Endothelial cell of umbilical vein (primary cell): ENCODE measurements at regions not wholly inside any gene's neighbourhood (a gene's known extent, or its start where the extent isn't known, plus 50 kb on each side); places are given as distances from the start of the nearest gene placed in this dataset.

Experiments used
- BruUV-seq: library from RNA; stranded (reverse); fragments of 400-500 nt; replicated peaks from 2 replicates; lab custom pipeline; 2021; lab: Mats Ljungman, UMichigan
- CTCF ChIA-PET: fragments of 300-600, 350-600 bp; sonication (Branson Sonifier 250); formaldehyde crosslinking; loops from one replicate; lab custom pipeline; 2021; ENCODE audit warnings: antibody characterized with exemption, inconsistent platforms; lab: Charles Lee
- POLR2A ChIA-PET: fragments of 300-600, 350-600 bp; sonication (Branson Sonifier 250); formaldehyde crosslinking; loops from one replicate; lab custom pipeline; 2021; ENCODE audit warnings: antibody characterized with exemption, inconsistent platforms; lab: Charles Lee
- DNase-seq: peaks from one replicate; pipeline ENCODE4 v3.0.0-alpha.2; 2011; ENCODE audit warnings: low read depth, low spot score
- FAIRE-seq: peaks from 2 replicates; lab custom pipeline; 2011; peaks lifted over from hg19 to GRCh38; lab: Jason Lieb, UNC
- H2AFZ ChIP-seq: 2 replicates; pipeline ENCODE4 v1.6.0; 2012; ENCODE audit warnings: low read depth, low read length, control low read depth, inconsistent platforms
- H3K27ac ChIP-seq: 2 replicates; pipeline ENCODE4 v1.5.1; 2011; ENCODE audit warnings: low read depth, mild to moderate bottlenecking, control low read depth, low read length, moderate library complexity; ENCODE audit not compliant: insufficient read depth
- H3K27me3 ChIP-seq, 2 experiments: 2 replicates each; pipeline versions ENCODE4 v1.6.0 to v1.6.1; 2011; ENCODE audit warnings: low read length in 2 of 2, mixed read lengths in 1 of 2; ENCODE audit not compliant: control insufficient read depth in 2 of 2, insufficient read depth in 2 of 2
- H3K36me3 ChIP-seq, 2 experiments: 2 replicates in 1 of 2; 3 replicates in 1 of 2; pipeline ENCODE4 v1.5.1; 2011; ENCODE audit warnings: low read length in 2 of 2, mild to moderate bottlenecking in 1 of 2, moderate library complexity in 1 of 2; ENCODE audit not compliant: control insufficient read depth in 2 of 2, insufficient read depth in 2 of 2; ENCODE audit errors: extremely low read depth in 1 of 2
- H3K4me1 ChIP-seq: 3 replicates; pipeline ENCODE4 v1.5.1; 2011; ENCODE audit warnings: mild to moderate bottlenecking, low read length; ENCODE audit not compliant: control insufficient read depth, insufficient read depth; ENCODE audit errors: extremely low read depth
- H3K4me2 ChIP-seq: 2 replicates; pipeline ENCODE4 v1.6.1; 2011; ENCODE audit warnings: low read length, control low read depth, mixed read lengths; ENCODE audit not compliant: insufficient read depth
- H3K4me3 ChIP-seq, 3 experiments: fragments of 200-600 bp in 1 of 3; sonication (generic), shearing (Covaris generic) in 1 of 3; replicated peaks in 1 of 3; 2 replicates each; pipeline ENCODE4 v1.5.1; 2011 to 2016; ENCODE audit warnings: control low read depth in 3 of 3, low read length in 3 of 3, mild to moderate bottlenecking in 2 of 3, inconsistent platforms in 1 of 3, low read depth in 1 of 3, moderate library complexity in 1 of 3; ENCODE audit not compliant: insufficient read depth in 1 of 3
- H3K79me2 ChIP-seq: 2 replicates; pipeline ENCODE4 v1.6.0; 2012; ENCODE audit warnings: low read length, inconsistent platforms; ENCODE audit not compliant: control insufficient read depth, insufficient read depth
- H3K9ac ChIP-seq: replicated peaks from 2 replicates; pipeline ENCODE3; 2011; ENCODE audit warnings: low read length, control low read depth; ENCODE audit not compliant: insufficient read depth; ENCODE audit errors: extremely low read depth
- H3K9me1 ChIP-seq: replicated peaks from 3 replicates; pipeline ENCODE4 v1.6.0; 2011; ENCODE audit warnings: mild to moderate bottlenecking, low read length; ENCODE audit not compliant: control insufficient read depth, insufficient read depth; ENCODE audit errors: extremely low read depth
- H3K9me3 ChIP-seq: replicated peaks from 2 replicates; pipeline ENCODE4 v1.5.1; 2012; ENCODE audit warnings: low read length, inconsistent platforms; ENCODE audit not compliant: control insufficient read depth, insufficient read depth
- H4K20me1 ChIP-seq: replicated peaks from 2 replicates; pipeline ENCODE3; 2011; ENCODE audit warnings: mild to moderate bottlenecking, low read length; ENCODE audit not compliant: control insufficient read depth, insufficient read depth; ENCODE audit errors: extremely low read depth
- CTCF ChIP-seq, 2 donors: IDR thresholded peaks; 1 replicate in 1 of 2; 2 replicates in 1 of 2; pipeline ENCODE4 v1.5.1; 2011; ENCODE audit warnings: low read length in 2 of 2, mild to moderate bottlenecking in 2 of 2, moderate library complexity in 2 of 2, control low read depth in 1 of 2, inconsistent platforms in 1 of 2, low read depth in 1 of 2; ENCODE audit not compliant: insufficient read depth in 1 of 2; ENCODE audit errors: extremely low read depth in 1 of 2
- FOS ChIP-seq: IDR thresholded peaks from 2 replicates; pipeline ENCODE4 v1.6.1; 2011; ENCODE audit warnings: mild to moderate bottlenecking, low read length, moderate library complexity, borderline replicate concordance; ENCODE audit not compliant: insufficient read depth
- GATA2 ChIP-seq: IDR thresholded peaks from 2 replicates; pipeline ENCODE4 v1.7.0; 2011; ENCODE audit warnings: low read depth, mild to moderate bottlenecking, moderate library complexity, mixed read lengths, low read length; ENCODE audit not compliant: insufficient read length, insufficient read depth
- JUN ChIP-seq: IDR thresholded peaks from 2 replicates; pipeline ENCODE4 v1.6.1; 2011; ENCODE audit warnings: borderline replicate concordance, low read depth; ENCODE audit not compliant: insufficient read length, insufficient read depth
- POLR2AphosphoS5 ChIP-seq: IDR thresholded peaks from 2 replicates; pipeline ENCODE4 v1.6.1; 2012; ENCODE audit warnings: low read depth, mild to moderate bottlenecking, control low read depth, low read length, moderate library complexity; ENCODE audit not compliant: insufficient read depth
- dilution Hi-C: fragments of 300-500 bp; cut with MboI; formaldehyde crosslinking; loops from one replicate; pipeline ENCODE4 v1.15.0; 2019; ENCODE audit warnings: low sequenced_read_pairs; ENCODE audit not compliant: extremely low pct_ligation_motif_present
- intact Hi-C: fragments of 100-400 bp; cut with micrococcal nuclease; formaldehyde crosslinking; loops from one replicate; pipeline ENCODE4 v1.10.0; 2022

- no peaks in the 10 kb centered on the region for H3K4me1 ChIP-seq
- CTCF ChIA-PET: no interaction called here
- no peak overlapping the region for H2AFZ ChIP-seq
Measured at GRCh38 chr3:94394885-94395284, 332.0 kb downstream of the NSUN3 start.

GRCh38 chr3:94395851-94396250 lies 333.0 kb downstream of the NSUN3 start:
- FAIRE-seq: no peak
- no peaks in the 10 kb centered on the region for H3K27me3 ChIP-seq
- no peak overlapping the region for H3K4me2 ChIP-seq
- no peak overlapping the region for H2AFZ ChIP-seq
- H3K79me2 ChIP-seq: no peaks in the 10 kb centered on the region
- no peak for TF ChIP-seq GATA2
- intact Hi-C loops: no loop called here
- H3K36me3 ChIP-seq: no peaks in the 10 kb centered on the region
- dilution Hi-C loops: no loop called here
- H3K4me3 ChIP-seq: no peak overlapping the region
- H3K9me1 ChIP-seq: no peaks in the 10 kb centered on the region
- no peaks in the 10 kb centered on the region for H3K9me3 ChIP-seq
- no peak overlapping the region for H3K27ac ChIP-seq
- no TSS peak for BruUV-seq
- DNase-seq: no peak
- no peaks in the 10 kb centered on the region for H4K20me1 ChIP-seq
- H3K4me1 ChIP-seq: no peaks in the 10 kb centered on the region
- CTCF ChIA-PET: no interaction called here
- H3K9ac ChIP-seq: no peak overlapping the region
- POLR2A ChIA-PET: no interaction called here

More at GRCh38 chr3:94394885-94395284, 332.0 kb downstream of the NSUN3 start:
- H3K4me3 ChIP-seq: no peak overlapping the region
- H4K20me1 ChIP-seq: no peaks in the 10 kb centered on the region
- POLR2A ChIA-PET: no interaction called here
- intact Hi-C loops: no loop called here
- H3K27ac ChIP-seq: no peak overlapping the region
- H3K27me3 ChIP-seq: no peaks in the 10 kb centered on the region
- FAIRE-seq (no peak), DNase-seq (no peak)
- H3K4me2 ChIP-seq: no peak overlapping the region
- H3K9me3 ChIP-seq: no peaks in the 10 kb centered on the region
- BruUV-seq: no TSS peak
- dilution Hi-C loops: no loop called here
- no peaks in the 10 kb centered on the region for H3K9me1 ChIP-seq
- no peaks in the 10 kb centered on the region for H3K36me3 ChIP-seq
- H3K9ac ChIP-seq: no peak overlapping the region
- H3K79me2 ChIP-seq: no peaks in the 10 kb centered on the region
- no peak for TF ChIP-seq FOS
- no peak for TF ChIP-seq JUN
- no peak for TF ChIP-seq POLR2AphosphoS5
- no peak for TF ChIP-seq CTCF (IDR thresholded peaks at IDR 0.05; ENCODE audit: extremely low read depth in 1 of 2, insufficient read depth in 1 of 2, low read depth in 1 of 2, low read length in 2 of 2)
